ENCODE measurements at regions not wholly inside any gene's neighbourhood (a gene's known extent, or its start where the extent isn't known, plus 50 kb on each side); places are given as distances from the start of the nearest gene placed in this dataset.

- TF ChIP-seq CHD7 (IDR thresholded peaks at IDR 0.05; ENCODE audit: insufficient replicate concordance, low read length), result no peak
- TF ChIP-seq NANOG (IDR thresholded peaks at IDR 0.05; ENCODE audit: insufficient read depth, low read depth, low read length, poor library complexity, severe bottlenecking), result no peak
- TF ChIP-seq RBBP5 (IDR thresholded peaks at IDR 0.05; ENCODE audit: borderline replicate concordance, low read depth, low read length), result no peak
- TF ChIP-seq SP2 (IDR thresholded peaks at IDR 0.05; ENCODE audit: low read length), result no peak
- no peak for TF ChIP-seq ATF3 (IDR thresholded peaks at IDR 0.05; ENCODE audit: insufficient read depth, low read depth, low read length)
- no peak for TF ChIP-seq NRF1 (IDR thresholded peaks at IDR 0.05; ENCODE audit: low read depth, low read length)
- TF ChIP-seq EP300 (IDR thresholded peaks at IDR 0.05; ENCODE audit: borderline replicate concordance in 1 of 2, low read depth in 2 of 2, low read length in 2 of 2), result no peak
- TF ChIP-seq EZH2 (IDR thresholded peaks at IDR 0.05; ENCODE audit: low read depth, low read length, severe bottlenecking), result no peak
- TF ChIP-seq TAF7 (optimal IDR thresholded peaks at IDR 0.05; ENCODE audit: borderline replicate concordance, low read depth, low read length), result no peak
- TF ChIP-seq GTF2F1 (IDR thresholded peaks at IDR 0.05; ENCODE audit: borderline replicate concordance, low read depth, low read length), result no peak
- TF ChIP-seq CHD1 (IDR thresholded peaks at IDR 0.05; ENCODE audit: low read depth, low read length), result no peak
- no peak for TF ChIP-seq CREB1 (IDR thresholded peaks at IDR 0.05)
Measured at GRCh38 chr2:104746858-104747257, 107.1 kb upstream of the POU3F3 start (continued).

All from H1 (cell line).